ENCODE measurements at regions not wholly inside any gene's neighbourhood (a gene's known extent, or its start where the extent isn't known, plus 50 kb on each side); places are given as distances from the start of the nearest gene placed in this dataset.

- no peaks in the 10 kb centered on the region for H3K27me3 ChIP-seq (ENCODE audit: insufficient read depth, poor library complexity, severe bottlenecking)
- DNase-seq (ENCODE audit: low spot score) = no peak
- no peak for ATAC-seq (ENCODE audit: low read depth)
- H3K4me1 ChIP-seq (ENCODE audit: insufficient read depth, poor library complexity, severe bottlenecking) = no peaks in the 10 kb centered on the region
- no peaks in the 10 kb centered on the region for H3K9me3 ChIP-seq (ENCODE audit: severe bottlenecking)
- H3K36me3 ChIP-seq (ENCODE audit: low read depth) = no peaks in the 10 kb centered on the region
- no peak overlapping the region for H3K27ac ChIP-seq (ENCODE audit: poor library complexity, severe bottlenecking)
- no peak for TF ChIP-seq CTCF (IDR thresholded peaks at IDR 0.05; ENCODE audit: poor library complexity, severe bottlenecking)
- H3K4me3 ChIP-seq (ENCODE audit: severe bottlenecking) = no peak overlapping the region
Observed at GRCh38 chr2:2757764-2758163, 426.7 kb upstream of the MYT1L start.

GRCh38 chr2:2756886-2757285, 425.8 kb upstream of the MYT1L start:
- H3K4me1 ChIP-seq (ENCODE audit: insufficient read depth, poor library complexity, severe bottlenecking) = no peaks in the 10 kb centered on the region
- no peaks in the 10 kb centered on the region for H3K9me3 ChIP-seq (ENCODE audit: severe bottlenecking)
- ATAC-seq (ENCODE audit: low read depth) = no peak
- H3K4me3 ChIP-seq (ENCODE audit: severe bottlenecking) = no peak overlapping the region
- H3K27ac ChIP-seq (ENCODE audit: poor library complexity, severe bottlenecking) = no peak overlapping the region
- H3K27me3 ChIP-seq (ENCODE audit: insufficient read depth, poor library complexity, severe bottlenecking) = no peaks in the 10 kb centered on the region
- no peak for DNase-seq (ENCODE audit: low spot score)
- no peak for TF ChIP-seq CTCF (IDR thresholded peaks at IDR 0.05; ENCODE audit: poor library complexity, severe bottlenecking)
- H3K36me3 ChIP-seq (ENCODE audit: low read depth) = no peaks in the 10 kb centered on the region

GRCh38 chr2:2755990-2756389, 424.9 kb upstream of the MYT1L start:
- ATAC-seq (ENCODE audit: low read depth) (no peak), DNase-seq (ENCODE audit: low spot score) (no peak)
- H3K27me3 ChIP-seq (ENCODE audit: insufficient read depth, poor library complexity, severe bottlenecking) = no peaks in the 10 kb centered on the region
- no peak for TF ChIP-seq CTCF (IDR thresholded peaks at IDR 0.05; ENCODE audit: poor library complexity, severe bottlenecking)
- H3K4me1 ChIP-seq (ENCODE audit: insufficient read depth, poor library complexity, severe bottlenecking) = no peaks in the 10 kb centered on the region
- no peaks in the 10 kb centered on the region for H3K36me3 ChIP-seq (ENCODE audit: low read depth)
- H3K4me3 ChIP-seq (ENCODE audit: severe bottlenecking) = no peak overlapping the region
- H3K9me3 ChIP-seq (ENCODE audit: severe bottlenecking) = no peaks in the 10 kb centered on the region
- H3K27ac ChIP-seq (ENCODE audit: poor library complexity, severe bottlenecking) = no peak overlapping the region

GRCh38 chr2:2754940-2755339, 423.9 kb upstream of the MYT1L start:
- no peak overlapping the region for H3K4me3 ChIP-seq (ENCODE audit: severe bottlenecking)
- no peak for TF ChIP-seq CTCF (IDR thresholded peaks at IDR 0.05; ENCODE audit: poor library complexity, severe bottlenecking)
- no peak for ATAC-seq (ENCODE audit: low read depth)
- H3K4me1 ChIP-seq (ENCODE audit: insufficient read depth, poor library complexity, severe bottlenecking) = no peaks in the 10 kb centered on the region
- no peak for DNase-seq (ENCODE audit: low spot score)
- no peaks in the 10 kb centered on the region for H3K36me3 ChIP-seq (ENCODE audit: low read depth)
- H3K9me3 ChIP-seq (ENCODE audit: severe bottlenecking) = no peaks in the 10 kb centered on the region
- no peak overlapping the region for H3K27ac ChIP-seq (ENCODE audit: poor library complexity, severe bottlenecking)
- H3K27me3 ChIP-seq (ENCODE audit: insufficient read depth, poor library complexity, severe bottlenecking) = no peaks in the 10 kb centered on the region

- H3K4me3 ChIP-seq (ENCODE audit: severe bottlenecking) = no peak overlapping the region
- ATAC-seq (ENCODE audit: low read depth) (no peak), DNase-seq (ENCODE audit: low spot score) (no peak)
- no peaks in the 10 kb centered on the region for H3K9me3 ChIP-seq (ENCODE audit: severe bottlenecking)
- H3K27ac ChIP-seq (ENCODE audit: poor library complexity, severe bottlenecking) = no peak overlapping the region
- no peaks in the 10 kb centered on the region for H3K4me1 ChIP-seq (ENCODE audit: insufficient read depth, poor library complexity, severe bottlenecking)
- TF ChIP-seq CTCF (IDR thresholded peaks at IDR 0.05; ENCODE audit: poor library complexity, severe bottlenecking) = no peak
- H3K36me3 ChIP-seq (ENCODE audit: low read depth) = no peaks in the 10 kb centered on the region
- H3K27me3 ChIP-seq (ENCODE audit: insufficient read depth, poor library complexity, severe bottlenecking) = no peaks in the 10 kb centered on the region
Observed at GRCh38 chr2:2751715-2752315, 420.7 kb upstream of the MYT1L start.

Measured in RWPE2 (cell line).